Hypothalamus (tissue), 51 donors: ENCODE measurements at regions not wholly inside any gene's neighbourhood (a gene's known extent, or its start where the extent isn't known, plus 50 kb on each side); places are given as distances from the start of the nearest gene placed in this dataset.

Experiments
- DNase-seq, 51 donors: peaks; one replicate each; lab custom pipeline; 2025; lab: John Stamatoyannopoulos, UW

DNA sequence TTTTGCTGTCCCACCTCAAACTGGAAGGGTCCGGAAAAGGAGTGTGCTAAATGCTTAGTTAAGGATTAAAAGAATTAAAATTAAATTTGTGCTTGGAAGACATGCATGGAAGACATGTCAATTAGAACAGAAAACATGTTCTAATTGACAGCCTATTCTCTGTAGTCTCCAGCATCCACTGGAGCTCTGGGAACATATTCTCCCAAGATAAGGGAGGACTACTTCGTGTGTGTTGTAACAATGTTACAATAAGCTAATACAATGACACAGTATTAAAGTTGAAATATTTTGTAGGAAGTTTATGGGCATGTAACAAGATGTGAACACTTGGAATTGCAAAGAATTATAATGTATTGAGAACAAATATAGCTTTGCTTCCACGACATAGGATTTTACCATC, 567.4 kb upstream of the CITED2 start:
- no peak for DNase-seq

GRCh38 chr6:139940741-139941729, 566.6 kb upstream of the CITED2 start:
- no peak for DNase-seq

DNA sequence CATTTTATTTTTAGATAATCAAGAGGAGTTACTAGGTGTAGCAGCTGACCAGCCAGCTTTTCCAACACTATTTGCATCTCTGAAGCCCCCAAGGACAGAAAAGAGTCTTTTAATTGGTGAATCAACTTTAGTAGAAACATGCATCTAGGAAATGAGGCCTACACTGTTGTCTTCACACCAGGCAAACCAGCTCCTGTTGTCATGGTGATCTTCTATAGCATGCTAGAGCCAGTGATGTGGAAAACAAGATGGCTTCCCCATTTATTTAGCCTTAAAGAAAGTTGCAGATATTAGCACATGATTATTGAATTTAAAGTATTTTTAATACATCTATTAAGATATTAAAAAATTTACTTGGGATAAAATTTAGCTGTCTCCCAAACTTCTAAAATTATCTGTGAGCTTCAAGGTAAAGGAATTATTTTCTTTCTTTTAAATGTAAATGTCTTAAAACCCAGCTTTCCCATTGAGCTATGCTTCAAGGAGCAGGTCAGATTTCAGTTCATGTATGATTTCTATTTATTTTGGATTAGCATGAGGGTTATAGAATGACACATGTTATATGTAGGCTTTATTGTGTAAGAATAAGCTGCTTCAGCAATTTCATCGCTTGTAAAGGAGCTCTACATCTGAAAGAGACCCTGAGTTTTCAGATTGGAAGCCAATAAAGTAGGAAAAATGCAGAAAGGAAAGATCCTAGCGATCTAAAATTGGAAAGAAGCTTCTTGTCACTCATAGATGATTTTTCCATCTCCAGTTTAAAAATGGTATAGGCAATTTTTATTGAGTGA, 564.9 kb upstream of the CITED2 start:
- no peak for DNase-seq

DNA sequence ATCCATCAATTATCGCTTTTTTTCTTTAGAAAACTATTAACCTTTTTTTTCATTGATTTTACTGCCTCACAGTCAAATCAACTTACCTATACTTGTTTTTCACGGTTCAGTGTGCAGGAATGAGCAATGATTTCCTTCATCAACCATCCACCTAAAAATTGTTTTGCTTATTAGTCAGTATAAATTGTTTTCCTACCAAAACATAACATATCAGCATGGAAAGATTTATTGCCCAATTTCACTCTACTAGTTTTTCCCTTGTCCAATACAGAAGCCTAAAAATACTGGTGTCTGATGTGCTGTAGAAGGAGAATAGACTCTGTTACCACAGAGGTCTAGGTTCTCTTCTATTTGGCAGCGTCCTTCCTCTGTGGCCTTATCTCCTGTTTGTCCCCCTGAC, 558.2 kb upstream of the CITED2 start:
- no peak for DNase-seq

DNA sequence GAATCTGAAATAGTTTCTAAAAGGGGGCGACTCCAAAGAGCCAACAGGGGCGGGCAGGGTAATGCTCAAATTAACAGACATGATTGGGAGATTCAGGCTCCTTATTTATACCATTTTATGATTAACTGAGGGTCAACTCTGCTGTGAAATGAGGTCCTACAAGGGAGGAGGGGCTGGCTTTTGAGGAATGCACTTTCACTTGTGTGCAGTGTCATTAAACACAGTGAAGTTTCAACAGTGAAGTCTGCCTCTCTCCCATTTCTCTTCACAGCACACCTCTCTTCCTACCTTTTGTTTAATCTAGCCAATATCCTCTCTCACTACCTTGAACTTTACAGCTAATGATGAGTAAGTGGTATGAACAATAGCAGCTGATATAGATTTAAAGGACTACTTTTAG, 557.3 kb upstream of the CITED2 start:
- no peak for DNase-seq

DNA sequence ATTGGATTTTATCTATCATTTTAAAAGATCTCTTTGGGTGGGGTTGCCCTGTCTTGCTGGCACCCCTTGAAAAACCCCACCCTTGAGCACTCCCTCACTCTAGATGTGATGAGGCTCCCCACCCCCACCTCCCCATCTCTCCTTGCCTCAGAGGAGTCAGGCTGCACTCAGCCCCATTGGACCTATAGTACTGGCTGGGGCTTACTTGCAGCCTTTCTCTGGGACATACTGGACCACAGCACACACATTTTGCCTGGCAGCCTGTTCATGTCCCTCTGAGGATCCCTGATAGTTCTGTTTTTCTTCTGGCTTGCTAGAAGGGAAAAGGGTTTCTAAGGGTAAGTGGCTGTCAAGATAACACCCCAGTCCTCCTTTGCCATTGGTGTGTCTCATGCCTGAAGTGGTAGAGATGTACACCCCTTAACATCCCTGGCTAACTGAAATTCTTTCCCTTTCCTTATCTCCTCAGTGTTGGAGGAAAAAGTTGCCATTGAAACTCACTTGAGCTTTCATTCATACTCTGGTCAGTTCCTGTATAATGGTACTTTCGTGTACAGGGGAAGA, 553.4 kb upstream of the CITED2 start:
- no peak for DNase-seq

DNA sequence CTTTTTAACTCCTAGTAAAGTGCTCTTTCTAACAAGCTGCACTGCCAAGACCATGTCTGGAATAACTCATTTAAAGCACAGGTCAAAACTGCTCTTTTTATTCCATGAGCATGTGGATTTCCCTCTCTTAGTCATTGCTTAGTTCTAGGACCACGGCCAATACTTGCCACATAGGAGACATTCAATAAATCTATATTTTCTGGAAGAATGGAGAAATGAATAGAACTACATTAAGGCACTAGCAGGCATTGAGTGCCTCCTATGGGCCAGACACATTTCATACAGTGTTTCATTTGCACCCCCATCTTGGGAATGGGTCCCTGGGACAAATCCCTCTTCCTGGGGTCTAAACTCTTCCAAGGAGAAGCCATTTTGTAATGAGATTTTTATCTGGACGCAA, 552.8 kb upstream of the CITED2 start:
- no peak for DNase-seq

- no peak for DNase-seq
These were observed 552.3 kb upstream of the CITED2 start for GRCh38 chr6:139926711-139927110.

- peak in 1 of 51 donors; percentile 8 for DNase-seq
These were observed 551.6 kb upstream of the CITED2 start for GRCh38 chr6:139925894-139926641.

DNA sequence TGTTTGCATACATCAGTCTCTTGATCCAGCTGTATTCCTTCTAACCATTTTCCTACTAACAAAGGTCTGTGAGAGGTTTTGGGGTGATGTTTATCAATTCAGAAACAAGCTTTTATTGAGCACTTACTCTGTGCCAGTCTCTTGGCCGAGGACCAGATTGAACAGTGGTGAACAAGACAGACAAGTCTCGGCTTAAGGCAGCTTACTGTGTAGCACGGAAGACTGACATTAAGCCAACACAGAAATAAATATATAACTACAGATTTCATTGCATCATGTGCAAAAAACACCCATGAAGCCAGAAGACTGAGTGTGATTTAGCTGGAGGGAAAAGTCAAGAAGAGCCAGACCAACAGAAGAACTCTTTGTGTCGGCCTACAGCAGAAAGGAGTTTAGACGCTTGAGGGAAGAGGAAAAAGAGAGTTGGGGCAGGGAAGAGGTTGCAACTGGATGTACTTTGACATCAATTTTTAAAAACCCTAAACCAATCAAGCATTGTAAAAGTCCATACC, 549.6 kb upstream of the CITED2 start:
- no peak for DNase-seq

DNA sequence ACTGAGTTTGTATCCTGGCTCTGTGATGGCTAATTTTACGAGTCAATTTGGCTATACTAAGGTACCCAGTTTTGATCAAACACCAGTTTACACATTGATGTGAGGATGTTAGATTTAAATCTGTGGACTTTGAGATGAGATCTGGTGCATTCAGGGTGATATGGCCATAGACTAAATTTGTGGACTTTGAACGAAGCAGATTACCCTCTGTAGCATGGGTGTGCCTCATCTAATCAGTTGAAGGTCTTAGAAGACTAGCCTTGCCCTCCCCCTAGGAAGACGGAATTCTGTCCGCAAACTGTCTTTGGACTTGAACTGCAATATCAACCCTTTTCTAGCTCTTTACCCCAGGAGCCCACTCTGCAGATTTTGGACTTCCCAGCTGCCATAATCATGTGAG, 547.8 kb upstream of the CITED2 start:
- no peak for DNase-seq

GRCh38 chr6:139920776-139921100, 546.3 kb upstream of the CITED2 start:
- no peak for DNase-seq

GRCh38 chr6:139920027-139920775, 545.8 kb upstream of the CITED2 start:
- no peak for DNase-seq

GRCh38 chr6:139919107-139920026, 544.9 kb upstream of the CITED2 start:
- DNase-seq = no peak

- no peak for DNase-seq
These were observed 543.6 kb upstream of the CITED2 start for GRCh38 chr6:139917951-139918630.

DNA sequence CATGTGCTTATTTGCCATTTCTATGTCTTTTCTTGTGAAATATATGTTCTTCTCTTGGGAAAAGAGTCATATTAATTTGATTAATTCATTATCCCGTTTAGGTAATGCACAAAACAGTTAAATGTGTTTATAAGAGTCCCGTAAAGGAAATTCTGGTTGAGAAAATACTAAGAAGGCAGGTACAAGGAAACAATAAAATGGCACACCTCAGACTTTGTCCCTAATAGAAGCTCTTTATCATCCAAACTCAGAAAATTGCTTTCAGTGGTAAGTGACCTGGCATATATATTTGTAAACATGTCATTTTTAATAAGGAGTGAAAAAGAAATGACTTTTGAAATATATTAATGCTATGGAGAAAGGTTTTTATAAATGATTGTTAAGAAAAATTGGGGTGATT, 540.5 kb upstream of the CITED2 start:
- DNase-seq = no peak

GRCh38 chr6:139912735-139913400, 538.4 kb upstream of the CITED2 start:
- DNase-seq = no peak

GRCh38 chr6:139909992-139910391, 535.5 kb upstream of the CITED2 start:
- DNase-seq = no peak
